GM18867 (cell line): ENCODE measurements at regions not wholly inside any gene's neighbourhood (a gene's known extent, or its start where the extent isn't known, plus 50 kb on each side); places are given as distances from the start of the nearest gene placed in this dataset.

ENCODE experiments used
- ATAC-seq: cut with Tn5 transposase; IDR thresholded peaks from one replicate; pipeline ENCODE4 v1.9.1; 2021; ENCODE audit warnings: mild to moderate bottlenecking, moderate library complexity; ENCODE audit not compliant: unreplicated experiment

DNA sequence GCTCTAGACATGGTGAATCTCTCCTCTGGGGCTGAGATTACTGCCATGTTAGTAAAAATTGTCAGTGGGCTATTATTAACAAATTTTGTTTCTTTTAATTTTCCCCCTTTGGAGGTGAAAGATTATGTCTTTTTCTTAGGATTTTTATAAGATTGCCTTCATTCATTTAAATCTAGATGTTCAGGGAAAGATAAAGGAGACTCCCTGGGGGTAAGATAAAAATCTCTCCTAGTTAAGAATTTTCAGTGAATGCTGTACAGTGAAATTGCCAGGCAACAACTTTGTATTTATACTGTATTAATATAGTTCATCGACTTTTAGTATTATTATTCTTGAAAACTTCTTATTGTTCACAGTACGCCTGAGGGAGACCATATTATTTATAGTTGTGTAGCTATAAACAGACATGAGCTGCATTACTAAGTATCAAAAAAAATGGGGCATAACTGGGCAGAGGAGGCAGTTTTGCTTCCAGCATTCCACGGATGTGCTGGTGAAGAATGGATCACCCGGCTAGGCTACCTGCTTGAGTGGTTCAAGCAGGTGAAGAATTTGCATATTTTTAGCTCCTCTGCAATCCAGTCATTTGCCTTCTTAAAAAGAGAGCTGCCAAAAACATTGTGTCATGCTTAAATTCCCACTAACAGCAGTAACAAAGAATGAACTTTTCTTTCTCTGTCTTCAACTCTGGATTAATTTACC is 552.1 kb downstream of the DNAJB9 start:
- no peak for ATAC-seq

DNA sequence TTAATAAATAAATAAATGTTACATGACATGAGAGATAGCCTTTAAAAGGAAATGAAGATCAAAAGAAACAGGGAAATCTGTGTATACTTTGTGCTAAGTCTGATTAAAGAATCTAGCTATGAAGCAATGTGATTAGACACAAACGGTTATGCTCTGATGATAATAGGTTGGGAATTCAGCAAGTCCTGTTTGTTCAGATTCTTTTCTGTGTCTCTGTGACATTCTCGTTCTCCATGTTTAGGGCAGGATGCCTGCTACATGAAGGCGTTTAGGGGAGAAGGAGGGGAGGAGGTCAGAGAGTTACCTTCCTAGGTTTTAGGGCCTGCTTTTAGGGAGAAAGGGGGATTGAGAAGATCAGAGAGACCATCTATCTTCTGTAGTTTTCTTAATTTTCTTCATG is 555.3 kb downstream of the DNAJB9 start:
- no peak for ATAC-seq

DNA sequence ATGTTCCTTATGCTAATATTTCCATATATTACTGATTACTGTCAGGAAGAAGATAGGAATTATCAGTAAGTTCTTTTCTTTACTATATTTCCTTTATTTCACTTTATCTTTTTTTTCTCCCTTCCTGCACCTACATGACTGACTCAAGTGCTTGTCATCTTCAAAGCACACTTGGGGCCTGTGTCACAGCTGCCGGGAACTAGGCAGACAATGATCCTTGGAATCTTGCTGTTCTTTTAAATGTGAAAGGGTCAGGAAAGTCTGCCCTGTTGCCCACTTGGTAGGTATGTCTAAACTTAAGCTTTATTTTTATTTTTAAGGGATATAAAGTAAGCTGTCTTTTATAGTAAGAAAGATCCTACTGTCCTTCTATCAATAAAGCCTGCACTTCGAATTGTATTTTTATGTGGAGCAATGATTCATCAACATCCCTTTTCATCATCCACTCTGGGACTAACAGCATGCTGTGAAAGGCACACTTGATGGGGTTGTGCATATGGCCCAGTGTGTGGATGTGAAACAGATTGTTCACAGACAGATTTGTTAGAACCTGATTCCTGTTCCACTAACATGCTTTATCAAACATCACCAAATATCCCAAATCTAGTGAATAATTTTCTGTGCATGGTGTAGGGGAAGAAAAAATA is 556.9 kb downstream of the DNAJB9 start:
- ATAC-seq = no peak

DNA sequence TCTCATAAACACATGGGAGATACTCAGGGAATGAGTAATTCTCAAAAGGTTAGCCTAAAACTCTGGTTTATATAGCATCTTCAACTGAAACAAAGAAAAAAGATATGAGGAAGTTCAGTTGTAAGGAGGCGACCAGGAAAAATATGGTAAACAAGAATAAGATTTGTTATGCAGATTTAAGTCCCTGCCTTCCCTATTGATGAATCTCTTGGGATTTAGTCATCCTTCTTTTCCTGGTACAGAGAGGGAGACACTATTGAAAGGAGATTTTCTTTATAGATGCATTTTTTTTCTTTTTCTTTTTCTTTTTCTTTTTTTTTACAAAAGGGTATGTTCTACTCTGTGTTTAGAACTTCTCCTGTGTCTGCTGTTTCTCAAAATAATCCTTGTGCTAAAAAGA is 557.5 kb downstream of the DNAJB9 start:
- ATAC-seq = no peak

DNA sequence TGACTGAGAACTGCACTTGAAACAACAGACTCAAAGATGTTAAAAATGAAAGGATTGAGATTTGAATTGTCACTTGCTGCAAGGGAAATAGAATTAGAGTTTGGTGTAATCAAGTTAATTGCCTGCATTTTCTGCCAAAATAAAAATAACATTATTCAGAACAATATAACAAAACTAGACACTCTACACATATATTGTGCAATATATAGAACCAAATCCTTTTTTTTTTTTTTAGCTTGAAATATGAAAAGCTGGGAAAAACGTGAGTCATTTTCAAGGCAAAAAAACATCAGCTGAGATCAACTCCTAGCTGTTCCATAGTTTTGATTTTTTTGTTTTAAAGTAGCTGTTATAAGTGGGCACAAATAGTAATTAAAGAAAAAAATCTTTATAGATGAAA is 561.5 kb downstream of the DNAJB9 start:
- no peak for ATAC-seq

DNA sequence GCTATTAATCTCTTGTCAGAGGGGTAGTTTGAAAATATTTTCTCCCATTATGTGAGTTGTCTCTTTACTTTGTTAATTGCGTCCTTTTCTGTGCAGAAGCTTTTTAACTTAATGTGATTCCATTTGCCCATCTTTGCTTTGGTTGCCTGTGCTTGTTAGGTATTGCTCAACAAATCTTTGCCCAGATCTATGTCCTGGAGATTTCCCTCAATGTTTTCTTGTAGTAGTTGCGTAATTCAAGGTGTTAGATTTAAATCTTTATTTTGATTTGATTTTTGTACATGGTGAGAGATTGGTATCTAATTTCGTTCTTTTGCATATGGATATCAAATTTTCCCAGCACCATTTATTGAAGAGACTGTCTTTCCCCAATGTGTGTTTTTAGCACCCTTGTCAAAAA is 567.2 kb downstream of the DNAJB9 start:
- ATAC-seq = no peak

DNA sequence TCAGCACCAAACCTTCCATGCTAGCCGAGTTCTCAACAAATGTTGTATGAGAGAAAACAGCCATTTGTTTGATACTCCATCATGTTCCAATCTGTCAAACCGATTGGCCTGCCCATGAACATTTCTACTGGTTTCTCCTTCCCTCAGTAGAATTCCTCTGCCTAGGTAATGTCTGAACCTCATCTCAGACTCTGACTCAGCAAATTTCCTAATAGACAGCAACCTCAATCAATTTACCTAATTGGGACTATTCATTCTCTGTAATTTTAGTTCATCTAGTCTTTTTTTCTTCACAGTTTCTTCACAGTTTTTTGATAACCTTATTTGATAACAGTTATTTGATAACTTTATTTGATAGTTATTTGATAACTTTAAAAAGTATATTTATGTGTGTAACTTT is 585.1 kb downstream of the DNAJB9 start:
- no peak for ATAC-seq

DNA sequence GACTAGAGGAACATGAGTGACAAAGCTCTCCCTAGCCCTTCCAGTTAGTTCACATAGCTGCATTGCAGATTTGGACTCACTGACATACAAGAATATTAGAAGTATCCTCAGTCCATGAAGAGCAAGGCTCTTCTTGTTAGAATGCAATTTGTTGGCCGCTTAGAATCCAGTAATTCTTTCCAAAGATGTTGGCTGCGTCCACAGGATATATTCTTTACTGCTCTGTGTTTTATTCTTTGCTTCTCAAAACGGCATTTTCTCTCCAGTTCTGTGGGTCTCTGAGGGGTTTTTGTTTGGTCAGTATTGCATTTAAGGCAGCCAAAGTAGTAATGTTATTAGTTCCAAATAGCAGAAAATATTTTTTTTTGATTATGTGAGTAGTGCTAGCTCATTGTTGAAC is 588.6 kb downstream of the DNAJB9 start:
- no peak for ATAC-seq

DNA sequence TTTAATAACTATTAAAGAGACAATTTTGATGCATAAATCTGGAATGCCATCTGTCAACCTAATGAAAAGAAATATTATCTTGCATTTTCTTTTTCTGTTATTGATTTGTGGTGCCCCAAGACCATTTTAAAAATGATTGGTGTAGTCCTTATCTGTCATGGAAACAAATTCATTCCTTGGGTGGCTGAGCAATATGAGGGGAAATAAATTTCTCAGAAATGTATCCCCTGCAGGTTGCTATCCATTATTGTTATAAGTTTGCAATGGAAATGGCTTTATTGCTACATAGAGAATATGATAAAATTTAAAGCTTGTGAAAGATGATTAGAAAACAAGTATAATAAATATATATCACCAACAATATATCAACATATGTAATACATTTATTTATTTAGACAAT is 607.0 kb downstream of the DNAJB9 start:
- ATAC-seq = no peak

DNA sequence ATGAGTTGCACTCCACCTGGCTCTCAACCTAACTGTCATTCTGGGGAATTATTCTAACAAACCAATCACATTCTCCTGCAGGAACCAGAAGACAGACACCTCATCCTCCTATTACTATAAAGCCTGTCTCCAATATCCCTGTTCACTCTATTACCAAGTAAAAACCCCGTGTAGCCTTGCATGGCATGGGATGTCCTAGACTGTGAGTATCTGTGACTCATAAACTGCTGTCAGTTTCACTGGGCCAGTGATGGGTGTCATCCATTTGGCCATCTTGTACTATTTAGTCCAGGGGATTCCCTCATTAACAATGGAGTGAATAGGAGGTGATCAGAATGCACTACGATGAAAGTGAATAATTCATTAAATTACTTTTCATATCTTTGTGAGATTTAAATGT is 608.7 kb downstream of the DNAJB9 start:
- no peak for ATAC-seq

DNA sequence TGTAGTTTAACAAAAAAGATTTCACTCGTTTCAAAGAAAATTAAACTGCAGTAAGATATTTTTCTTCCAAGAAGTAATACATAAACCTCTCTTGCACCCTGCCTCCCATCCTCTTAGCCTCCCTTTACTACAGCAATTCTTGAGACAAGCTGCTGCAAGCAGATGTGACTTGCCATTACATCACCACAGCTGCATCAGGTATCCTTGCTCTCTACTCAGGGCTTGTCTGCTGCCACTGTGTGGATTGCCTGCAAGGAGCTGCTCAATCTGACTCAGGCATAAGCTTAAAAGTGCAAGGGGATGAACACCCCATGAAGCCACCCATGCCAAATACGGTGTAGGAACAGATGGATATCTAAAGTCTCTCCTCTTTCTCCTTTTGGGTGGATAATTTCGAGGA is 609.9 kb downstream of the DNAJB9 start:
- no peak for ATAC-seq

DNA sequence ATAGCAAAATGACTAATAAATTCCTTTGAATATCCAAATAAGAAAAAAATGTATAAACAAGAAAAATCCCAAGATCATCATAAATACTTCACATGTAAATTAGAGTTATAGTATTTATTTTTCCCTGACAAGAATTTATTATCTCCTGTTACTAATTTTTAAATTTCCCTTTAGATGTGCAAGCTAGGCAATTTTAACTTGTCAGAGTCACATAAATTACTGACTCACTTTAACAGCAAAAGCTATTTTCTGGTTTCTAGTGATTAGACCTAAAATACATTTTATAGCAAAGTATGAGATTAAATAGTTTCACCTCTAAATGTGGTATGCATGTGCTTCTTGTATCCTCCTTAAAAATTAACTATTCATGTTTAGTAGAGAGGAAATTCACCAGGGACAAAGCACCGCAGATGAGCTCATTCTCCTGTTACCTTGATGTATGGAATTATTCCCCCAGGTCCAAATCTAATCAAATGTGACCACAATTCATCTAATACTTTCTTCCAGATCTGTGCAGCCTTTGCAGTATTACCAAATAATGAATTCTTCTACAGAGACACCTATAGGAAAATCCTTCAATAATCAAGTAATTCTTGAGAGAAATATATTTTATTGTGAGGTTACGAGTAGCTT is 621.2 kb downstream of the DNAJB9 start:
- ATAC-seq = no peak

DNA sequence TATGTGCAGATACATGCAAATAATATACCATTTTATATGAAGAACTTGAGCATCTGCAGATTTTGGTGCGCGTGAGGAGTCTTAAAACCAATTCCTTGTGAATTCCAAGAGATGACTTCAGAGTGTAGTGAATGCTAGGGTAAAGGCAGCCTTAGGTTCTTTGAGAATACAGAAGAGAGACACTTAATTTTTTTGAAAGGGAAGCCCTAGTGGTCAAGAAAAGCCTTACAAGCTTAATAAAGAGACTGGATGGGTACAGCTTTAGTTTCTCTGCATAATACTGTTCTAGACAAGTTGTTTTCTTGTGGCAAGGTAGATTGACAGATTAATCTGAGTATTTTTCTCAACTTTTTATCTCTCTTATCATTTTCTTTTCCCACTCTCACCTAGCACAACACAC is 636.5 kb downstream of the DNAJB9 start:
- no peak for ATAC-seq

DNA sequence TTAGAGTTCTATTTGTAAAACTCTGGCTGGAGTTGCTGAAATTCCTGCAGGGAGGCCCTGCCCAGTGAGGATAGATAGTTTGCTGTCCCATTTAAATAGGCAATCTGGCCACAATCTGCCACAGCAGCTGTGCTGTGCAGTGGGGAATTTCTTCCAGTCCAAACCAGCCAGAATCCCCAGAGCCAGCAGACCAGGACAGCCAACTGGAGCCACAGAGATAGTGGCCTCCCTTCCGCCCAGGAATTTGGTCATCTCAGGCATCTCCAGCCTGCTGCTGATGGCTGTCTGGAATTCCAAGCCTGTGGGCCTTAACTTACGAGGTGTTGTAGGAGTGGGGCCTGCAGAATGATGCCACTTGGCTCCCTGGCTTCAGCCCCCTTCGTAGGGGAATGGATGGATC is 643.4 kb downstream of the DNAJB9 start:
- ATAC-seq = no peak

DNA sequence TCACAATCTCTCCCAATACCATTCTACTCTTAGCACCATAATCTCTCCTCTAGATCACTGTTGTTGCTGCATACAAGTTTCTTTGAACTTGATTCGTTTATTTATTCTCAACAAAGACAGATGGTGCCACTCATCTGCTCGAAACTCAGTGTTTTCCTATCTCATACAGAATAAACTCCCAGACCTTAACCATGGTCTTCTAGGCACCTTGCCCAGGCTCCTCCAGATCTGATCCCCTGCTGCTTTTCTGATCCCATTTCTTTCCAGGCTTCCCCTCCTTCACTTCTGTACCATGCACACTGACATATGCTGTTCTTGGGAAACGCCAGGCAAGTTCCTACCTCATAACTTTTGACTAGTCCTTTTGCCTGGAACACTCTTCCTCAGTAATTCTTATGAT is 645.7 kb downstream of the DNAJB9 start:
- ATAC-seq = no peak

DNA sequence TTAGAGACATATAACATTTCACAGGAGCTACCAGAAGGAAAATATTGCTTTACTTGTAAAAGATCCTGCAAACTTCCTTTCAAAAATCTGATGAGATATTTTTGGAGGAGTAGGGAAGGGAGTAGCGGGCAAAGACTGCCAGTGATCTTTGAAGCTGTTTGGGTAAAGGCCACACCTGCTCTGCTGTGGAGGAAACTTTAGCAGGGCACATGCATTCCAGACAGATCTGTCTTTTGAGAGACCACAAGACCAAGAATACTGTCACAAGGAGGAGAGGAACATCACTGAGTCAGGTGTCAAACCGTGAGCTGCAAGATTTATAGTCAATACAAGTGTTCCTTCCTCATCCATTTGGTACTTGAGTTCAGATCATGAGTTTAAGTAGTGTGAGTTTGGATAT is 654.4 kb downstream of the DNAJB9 start:
- no peak for ATAC-seq

DNA sequence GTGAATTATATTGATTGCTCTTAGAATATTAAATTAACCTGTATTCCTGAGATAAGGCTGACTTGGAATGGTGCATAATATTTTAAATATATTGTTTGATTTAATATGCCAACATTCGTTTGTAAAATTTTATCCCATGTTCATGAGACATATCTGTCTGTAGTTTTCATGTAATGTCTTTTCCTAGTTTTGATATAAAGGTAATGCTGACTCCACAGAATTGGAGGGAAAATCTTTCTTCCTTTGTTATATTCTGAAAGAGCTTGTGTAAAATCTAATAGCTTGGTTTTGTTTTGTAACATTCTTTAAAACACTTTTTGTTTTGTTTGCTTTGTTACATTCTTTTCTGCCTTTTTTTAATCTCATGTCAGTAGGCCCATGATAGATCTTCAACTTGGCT is 657.0 kb downstream of the DNAJB9 start:
- no peak for ATAC-seq

DNA sequence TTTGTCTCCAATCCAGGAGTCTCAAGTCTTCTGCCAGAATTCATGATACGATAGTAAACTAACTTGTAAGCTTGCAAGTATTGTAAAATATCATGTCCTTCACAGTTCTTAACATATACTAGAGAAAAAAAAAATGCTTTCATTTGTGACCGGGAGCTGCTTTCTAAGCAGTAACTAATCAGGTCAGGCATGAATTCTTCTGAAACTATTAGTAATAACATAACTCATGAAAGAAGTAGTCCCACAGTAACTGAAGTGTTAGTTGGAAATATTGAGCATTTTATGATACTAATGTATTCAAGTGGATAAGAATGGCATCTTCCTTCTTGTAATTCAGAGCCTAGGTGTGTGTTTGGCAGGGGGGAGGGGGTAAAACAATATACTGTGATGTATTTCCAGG is 665.6 kb downstream of the DNAJB9 start:
- ATAC-seq = no peak

DNA sequence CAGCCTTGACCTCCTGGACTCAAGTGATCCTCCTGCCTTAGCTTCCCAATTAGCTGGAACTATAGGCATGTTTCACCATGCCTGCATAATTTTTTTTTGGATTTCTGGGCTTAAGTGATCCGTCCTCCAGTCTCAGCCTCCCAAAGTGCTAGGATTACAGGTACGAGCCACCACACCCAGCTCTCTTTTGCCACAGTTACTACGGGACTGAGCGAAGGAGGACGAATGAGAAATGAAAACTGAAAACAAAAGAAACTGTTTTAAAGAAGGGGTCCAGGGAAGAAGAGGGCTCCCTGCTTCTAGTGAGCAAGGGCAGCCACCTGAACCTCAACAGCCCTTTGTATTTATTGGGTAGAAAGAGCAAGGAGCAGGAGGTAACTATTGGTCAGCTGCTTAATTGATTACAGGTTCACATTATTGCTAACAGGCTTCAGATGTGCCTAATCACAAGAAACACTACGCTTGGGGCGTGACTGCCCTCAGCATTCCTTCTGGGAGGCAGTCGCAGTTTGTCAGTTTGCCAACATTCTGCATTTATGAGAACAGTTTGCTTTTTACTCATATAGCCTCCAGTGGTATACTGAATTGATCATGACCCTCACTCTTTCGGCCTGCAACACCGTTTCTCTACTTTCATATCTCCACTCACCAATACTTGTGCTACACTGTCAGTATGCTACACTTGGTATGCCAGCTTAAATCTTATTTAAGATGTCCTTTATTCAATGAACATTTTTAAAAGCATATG is 676.8 kb downstream of the DNAJB9 start:
- no peak for ATAC-seq

DNA sequence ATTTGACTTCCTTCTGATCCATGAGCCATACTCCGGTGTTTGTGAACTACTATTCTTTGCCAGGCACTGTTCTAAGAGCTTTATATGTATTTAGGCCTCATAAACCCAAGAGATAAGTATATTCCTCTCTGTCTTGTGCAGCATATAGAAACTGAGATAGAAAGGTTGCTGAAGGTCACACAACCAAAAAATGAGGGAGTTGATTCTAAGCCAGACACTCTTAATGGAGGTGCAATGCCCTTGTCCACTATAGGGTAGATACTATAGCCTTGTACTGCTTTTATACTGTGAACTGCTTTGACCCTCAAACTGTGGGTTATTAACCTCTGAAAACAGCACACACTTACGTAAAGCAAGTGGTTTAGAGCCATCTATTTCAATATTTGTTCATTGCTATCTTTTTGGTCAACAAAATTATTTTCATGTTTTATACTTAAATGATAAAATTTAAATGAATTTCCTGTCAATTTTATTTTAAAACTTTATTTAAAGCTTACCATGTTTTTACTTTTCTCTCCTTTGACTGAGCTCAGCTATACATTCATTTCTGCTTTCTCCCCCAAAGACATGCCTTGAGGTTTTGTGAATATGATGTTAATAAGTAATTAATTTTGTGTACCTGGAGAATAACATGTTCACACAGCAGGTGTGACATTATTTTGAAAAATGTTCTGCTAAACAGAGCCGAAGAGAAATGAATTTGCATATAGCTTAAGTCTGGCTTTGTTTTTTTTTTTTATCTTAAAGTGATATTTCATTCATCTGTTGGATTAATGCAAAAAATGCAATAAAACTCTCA is 687.3 kb downstream of the DNAJB9 start:
- ATAC-seq = no peak

DNA sequence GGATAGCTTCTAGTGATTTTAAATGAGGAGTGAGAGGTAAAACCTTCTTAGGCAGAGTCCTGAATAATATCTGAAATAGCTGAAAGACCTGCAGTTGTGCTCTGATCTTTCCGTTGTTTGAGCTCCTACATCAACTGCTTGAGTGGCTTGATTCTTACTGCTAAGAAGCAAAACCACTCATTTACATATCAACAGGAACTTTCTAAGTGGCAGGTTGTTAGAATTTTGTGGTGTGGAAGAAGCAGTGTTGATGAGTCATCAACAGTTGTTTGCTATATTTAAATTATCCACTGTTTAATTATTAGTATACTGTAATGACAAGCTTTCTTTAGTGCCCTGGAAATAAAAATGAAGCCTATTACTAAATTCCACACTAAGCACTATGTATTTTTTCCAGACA is 689.5 kb downstream of the DNAJB9 start:
- peak; percentile 82 for ATAC-seq
